ENCODE measurements at regions not wholly inside any gene's neighbourhood (a gene's known extent, or its start where the extent isn't known, plus 50 kb on each side); places are given as distances from the start of the nearest gene placed in this dataset.
"Not testable (repeated sequence)": the region's sequence is repeated elsewhere in the genome, so short reads cannot be mapped to it uniquely, and the experiment has no call there.

GRCh38 chr20:64327223-64327549 lies 71.6 kb downstream of the PCMTD2 start:
- not testable (repeated sequence) for DNase-seq

GRCh38 chr20:64327550-64328317 lies 72.2 kb downstream of the PCMTD2 start:
- peak; percentile 25 for DNase-seq

DNA sequence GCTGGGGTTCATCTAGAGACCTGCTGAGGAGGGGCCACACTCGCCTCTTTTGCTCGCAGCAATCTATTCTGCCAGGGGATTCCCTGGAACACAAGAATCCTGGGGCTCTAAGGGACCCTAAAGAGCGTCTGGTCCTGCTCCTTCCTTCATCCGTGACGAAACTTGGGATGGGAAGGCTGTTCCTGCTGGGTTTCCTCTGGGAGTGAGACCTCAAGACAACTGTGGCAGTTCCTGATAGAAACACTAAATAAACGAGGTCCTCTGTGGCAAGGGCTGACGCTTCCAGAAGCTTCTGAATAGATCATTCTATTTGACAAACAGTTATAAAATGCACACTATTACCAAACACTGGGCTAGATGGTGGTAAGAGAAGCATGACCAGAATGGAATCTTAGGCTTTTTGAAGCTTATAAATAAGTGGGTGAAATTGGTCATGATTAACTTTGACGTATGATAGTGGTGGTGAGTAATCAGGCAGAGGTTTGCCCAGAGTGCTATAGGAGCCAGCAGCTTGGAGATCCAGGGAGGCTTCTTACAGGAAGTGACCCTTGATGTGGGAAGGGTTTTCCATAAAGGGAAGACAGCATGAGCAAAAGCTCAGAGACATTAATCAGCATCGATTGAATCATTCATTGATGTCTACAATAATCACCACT lies 73.2 kb downstream of the PCMTD2 start:
- DNase-seq, result not testable (repeated sequence)

GRCh38 chr20:64332627-64333026 lies 77.1 kb downstream of the PCMTD2 start:
- not testable (repeated sequence) for DNase-seq

Data from left kidney (tissue), 1 donor.